RKO (cell line): ENCODE measurements at regions not wholly inside any gene's neighbourhood (a gene's known extent, or its start where the extent isn't known, plus 50 kb on each side); places are given as distances from the start of the nearest gene placed in this dataset.
A peak's percentile ranks its signal among the peaks of the same experiment; 100 is the strongest.

Source experiments
- DNase-seq: peaks from one replicate; pipeline ENCODE4 v3.0.0-alpha.2; 2016; ENCODE audit warnings: low spot score

DNA sequence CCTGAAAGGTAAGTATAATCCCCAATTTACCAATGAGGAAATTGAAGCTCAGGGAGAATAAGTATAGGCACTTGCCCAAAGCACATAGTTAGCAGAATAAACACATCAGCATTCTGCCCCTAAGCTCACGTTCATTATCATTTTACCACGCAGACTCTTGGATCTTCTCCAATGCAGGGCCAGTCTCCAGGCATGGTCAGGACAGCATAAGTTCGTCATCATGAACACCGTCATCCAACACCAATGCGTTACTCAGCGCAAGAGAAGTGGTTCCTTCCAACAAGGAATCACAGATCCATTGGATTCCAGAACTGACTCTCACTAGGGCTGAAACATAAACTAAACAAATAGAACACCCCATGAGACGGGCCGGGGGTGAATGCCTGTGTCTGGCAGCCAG, 86.5 kb upstream of the GPM6B start:
- DNase-seq: peak; percentile 16

GRCh38 chrX:13902406-13902805, 85.5 kb upstream of the GPM6B start:
- no peak for DNase-seq

DNA sequence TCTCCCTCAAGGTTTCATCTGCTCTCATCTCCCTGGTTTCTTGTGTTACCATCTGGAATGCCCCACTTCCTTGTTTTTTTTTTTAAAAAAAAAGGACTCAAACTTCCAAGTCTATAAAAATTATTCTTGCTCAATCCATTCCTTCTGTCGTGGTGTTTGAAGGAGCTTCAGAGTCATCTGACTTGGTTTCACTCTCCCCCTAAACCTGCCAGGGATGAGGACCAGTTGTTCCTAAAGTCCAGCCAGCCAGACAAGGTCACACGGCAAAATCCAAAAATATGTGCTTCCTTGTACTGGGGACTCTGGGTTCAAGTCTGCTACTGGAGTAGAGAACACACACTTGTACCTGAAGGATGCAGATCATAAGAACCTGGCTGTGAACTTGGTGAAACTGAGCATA, 84.5 kb upstream of the GPM6B start:
- DNase-seq: no peak

DNA sequence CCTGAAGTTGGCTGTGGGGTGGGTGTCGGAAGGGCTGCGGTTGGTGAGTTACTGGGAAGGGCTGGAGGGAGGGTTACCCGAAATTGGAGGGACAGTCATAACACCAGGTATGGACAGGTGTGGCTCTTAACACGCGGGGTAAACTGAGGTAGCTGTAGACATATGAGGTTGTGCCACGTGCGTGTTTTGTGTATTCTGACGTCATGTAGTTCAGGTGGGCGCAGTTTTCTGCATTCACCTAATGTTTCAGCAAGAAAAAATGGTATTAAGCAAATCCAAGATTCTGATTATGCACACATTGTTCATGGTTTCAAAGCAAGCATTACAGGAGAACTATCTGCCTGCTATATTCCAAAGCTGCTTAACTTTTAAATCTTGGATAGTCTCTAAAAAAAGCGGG, 83.5 kb upstream of the GPM6B start:
- DNase-seq: no peak

DNA sequence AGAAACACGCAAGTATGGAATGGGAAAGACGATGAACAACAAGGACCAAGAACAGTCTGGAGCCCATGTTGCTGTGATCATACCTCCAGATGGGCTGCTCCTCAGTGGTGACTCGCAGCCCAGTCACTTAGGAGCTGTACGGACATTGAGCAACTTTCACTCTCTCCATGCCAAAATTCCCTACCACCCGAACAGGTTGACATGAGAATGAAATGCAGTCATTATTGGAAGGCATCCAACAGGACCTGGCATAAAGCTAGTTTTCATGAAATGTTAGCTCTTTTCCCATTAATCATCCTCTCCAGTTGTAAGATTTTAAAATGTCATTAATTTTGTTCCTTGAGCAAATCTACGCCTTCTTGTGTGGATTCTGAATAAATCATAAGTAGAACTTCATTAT, 82.7 kb upstream of the GPM6B start:
- DNase-seq: peak; percentile 85

DNA sequence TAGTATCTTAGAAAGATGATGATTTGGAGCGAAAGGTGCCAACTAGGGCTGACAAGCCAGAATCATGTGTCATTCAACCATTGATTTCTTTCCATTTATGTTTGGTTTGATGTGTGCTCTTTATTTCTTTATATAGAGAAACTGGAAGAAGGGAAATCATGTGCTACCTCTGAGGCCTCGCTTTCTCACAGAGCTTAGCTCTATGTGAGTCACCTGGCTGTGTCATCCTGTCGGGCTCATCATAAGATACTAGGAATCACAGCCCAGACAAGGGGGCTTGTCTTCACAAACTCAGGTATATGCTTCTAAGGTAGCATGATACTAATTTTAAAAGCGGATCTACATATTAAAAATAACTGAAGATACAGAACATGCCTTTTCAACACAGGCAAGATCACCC, 81.7 kb upstream of the GPM6B start:
- peak; percentile 68 for DNase-seq

DNA sequence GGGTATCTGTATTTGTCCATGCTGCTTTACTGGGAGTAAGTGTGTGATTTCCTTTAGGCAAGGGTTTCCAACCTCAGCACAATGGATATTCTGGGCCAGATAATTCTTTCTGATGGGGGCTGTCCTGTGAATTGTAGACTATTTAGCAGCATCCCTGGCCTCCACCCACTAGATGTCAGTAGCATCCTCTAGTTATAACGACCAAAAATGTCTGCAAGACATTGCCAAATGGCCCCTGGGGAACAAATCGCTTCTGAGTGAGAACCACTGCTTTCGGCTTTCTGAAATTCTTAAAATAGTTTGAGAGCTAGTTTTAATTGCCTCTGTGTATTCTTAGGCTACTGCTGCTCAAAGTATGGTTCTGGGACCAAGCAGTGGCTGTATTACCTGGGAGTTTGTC, 81.2 kb upstream of the GPM6B start:
- peak; percentile 57 for DNase-seq

GRCh38 chrX:13897566-13897965, 80.7 kb upstream of the GPM6B start:
- no peak for DNase-seq

DNA sequence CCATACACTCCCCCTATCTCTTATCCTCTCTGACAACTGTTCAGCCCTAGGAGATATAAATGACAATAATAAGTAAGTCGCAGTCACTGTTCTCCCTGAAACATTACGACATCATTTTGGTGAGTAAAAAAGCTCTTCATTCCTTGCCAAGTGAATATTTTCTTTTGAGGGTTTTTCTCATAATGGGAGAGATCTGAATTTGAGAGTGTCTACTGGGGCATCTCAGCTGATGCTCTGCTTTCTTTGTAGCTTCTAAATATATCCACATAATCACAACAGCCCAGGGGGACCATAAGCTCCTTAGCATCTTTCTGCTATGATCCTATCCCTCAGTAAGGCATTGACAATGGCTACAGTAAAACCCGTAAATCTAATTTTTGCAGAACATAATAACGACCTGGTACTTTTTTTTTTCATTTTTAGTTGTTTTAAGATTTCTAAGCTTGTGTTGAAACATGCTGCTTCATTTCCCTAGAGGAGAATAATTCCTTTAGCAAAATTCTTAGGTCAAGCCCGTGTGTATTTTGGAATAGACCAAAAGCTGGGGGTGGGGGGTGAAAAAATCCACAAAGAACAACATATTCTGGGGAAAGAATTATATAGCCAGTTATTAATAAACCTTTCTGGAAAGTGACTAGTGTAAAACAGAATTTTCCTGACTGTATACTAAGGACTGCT, 78.1 kb upstream of the GPM6B start:
- DNase-seq: no peak

- no peak for DNase-seq
Observed at GRCh38 chrX:13893826-13894225, 76.9 kb upstream of the GPM6B start.

DNA sequence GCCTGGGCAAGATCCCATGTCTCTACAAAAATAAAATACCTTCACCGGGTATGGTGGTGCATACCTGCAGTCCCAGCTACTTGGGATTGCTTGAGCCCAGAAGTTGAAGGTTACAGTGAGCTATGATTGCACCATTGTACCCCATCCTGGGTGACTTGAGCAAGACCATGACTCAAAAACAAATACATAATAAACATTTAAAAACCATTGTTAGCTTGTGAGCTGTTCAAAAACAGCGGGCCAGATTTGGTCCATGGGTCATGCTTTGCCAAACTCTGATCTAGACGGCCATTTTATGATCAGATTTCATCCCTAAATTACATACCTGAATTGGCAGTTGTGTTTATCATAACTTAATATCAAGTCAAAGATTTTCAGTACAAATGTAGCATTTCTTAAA, 76.0 kb upstream of the GPM6B start:
- DNase-seq: no peak

DNA sequence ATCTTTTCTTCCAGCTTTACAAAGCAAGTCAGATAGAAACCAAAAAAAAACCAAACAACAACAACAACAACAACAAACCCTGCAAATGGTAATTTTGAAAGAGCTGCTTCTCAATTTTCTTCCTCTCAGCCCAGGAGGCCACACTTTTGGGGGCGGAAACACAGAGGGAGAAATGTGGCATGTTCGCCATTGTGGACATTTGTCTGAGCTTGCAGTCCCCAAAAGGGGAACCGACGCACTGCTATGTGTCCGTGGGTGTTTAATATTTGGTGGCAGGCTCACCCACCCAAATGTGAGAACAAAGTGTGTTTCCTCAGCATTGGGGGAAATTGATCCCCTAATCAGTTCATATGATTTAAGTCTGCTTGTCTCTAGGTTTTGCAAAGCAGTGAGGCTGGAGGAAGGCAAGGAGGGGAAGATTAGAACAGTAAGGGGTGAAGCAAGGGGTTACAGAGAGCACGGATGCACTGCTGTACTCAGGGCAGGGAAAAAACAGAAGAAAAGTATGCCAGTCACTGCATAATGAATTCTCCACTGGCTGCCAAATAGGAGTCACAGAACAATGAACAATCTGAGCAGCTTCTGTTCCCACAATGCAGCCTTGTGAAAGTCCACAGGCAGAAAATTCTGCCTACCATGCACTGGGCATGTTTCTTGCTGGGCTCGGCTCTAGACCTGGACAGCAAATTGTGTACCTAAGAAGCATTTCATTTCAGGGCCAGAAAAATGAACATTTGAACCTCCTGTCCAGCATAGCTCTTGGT, 74.7 kb upstream of the GPM6B start:
- DNase-seq: no peak

- no peak for DNase-seq
Observed at GRCh38 chrX:13890806-13891205, 73.9 kb upstream of the GPM6B start.

DNA sequence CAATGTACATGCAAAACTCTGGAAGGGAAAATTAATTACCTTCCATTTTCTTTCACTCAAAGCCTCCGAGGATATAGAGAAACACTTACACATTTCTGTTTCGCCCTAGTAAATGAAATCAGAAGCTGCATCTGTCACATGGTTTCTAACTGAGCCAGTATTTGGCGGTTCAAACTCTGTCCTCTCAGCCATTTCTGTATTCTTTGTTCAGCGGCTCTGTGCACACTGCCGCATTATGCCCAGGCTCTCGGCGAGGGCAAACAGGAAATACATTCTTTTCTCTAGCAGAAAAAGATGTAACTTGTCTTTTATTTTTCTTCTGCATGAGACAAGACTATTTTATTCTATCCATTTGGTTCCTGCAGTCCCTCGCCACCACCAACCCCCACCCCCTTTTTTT, 71.4 kb upstream of the GPM6B start:
- DNase-seq: no peak

GRCh38 chrX:13885591-13885990, 68.7 kb upstream of the GPM6B start:
- DNase-seq: no peak

GRCh38 chrX:13876652-13877051, 59.8 kb upstream of the GPM6B start:
- DNase-seq: peak; percentile 56

GRCh38 chrX:13875572-13875971, 58.7 kb upstream of the GPM6B start:
- DNase-seq: no peak

DNA sequence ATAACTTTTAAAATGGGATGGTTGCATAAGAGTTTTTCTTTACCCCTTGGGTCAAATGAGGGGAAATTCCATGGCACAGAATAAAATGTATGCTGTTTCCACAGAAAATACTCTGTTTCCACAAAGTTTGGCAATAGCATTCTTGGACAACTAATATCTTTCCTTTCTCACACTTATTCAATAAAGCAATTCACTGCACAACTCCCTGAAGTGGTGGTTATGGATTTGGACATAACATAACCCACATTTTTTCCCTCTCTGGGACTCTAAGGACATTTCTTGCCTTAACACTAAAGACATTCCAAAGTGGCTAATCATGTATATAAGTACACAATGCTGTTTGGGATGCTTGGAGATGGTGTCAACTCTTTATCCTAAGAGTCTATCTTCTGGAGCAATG, 51.7 kb upstream of the GPM6B start:
- DNase-seq: no peak
